ENCODE measurements at regions not wholly inside any gene's neighbourhood (a gene's known extent, or its start where the extent isn't known, plus 50 kb on each side); places are given as distances from the start of the nearest gene placed in this dataset.
"Not testable (repeated sequence)": the region's sequence is repeated elsewhere in the genome, so short reads cannot be mapped to it uniquely, and the experiment has no call there.

- Histone ChIP-seq H3K36me3 (no peaks in the 10 kb centered on the region), H3K4me3 (replicated peaks in 1 of 3) (no peak overlapping the region), H3K27ac (no peak overlapping the region), H3K4me1 (peaks cover 6 to 12% of the 10 kb centered on the region in 2 donors), H3K27me3 (no peaks in the 10 kb centered on the region), H3K9me3 (no peaks in the 10 kb centered on the region)
- intact Hi-C loops (cut with DNase I) = no loop called here
- DNase-seq = no peak
- no peak for TF ChIP-seq POLR2A (IDR thresholded peaks at IDR 0.05)
- TF ChIP-seq, protein P1, sequence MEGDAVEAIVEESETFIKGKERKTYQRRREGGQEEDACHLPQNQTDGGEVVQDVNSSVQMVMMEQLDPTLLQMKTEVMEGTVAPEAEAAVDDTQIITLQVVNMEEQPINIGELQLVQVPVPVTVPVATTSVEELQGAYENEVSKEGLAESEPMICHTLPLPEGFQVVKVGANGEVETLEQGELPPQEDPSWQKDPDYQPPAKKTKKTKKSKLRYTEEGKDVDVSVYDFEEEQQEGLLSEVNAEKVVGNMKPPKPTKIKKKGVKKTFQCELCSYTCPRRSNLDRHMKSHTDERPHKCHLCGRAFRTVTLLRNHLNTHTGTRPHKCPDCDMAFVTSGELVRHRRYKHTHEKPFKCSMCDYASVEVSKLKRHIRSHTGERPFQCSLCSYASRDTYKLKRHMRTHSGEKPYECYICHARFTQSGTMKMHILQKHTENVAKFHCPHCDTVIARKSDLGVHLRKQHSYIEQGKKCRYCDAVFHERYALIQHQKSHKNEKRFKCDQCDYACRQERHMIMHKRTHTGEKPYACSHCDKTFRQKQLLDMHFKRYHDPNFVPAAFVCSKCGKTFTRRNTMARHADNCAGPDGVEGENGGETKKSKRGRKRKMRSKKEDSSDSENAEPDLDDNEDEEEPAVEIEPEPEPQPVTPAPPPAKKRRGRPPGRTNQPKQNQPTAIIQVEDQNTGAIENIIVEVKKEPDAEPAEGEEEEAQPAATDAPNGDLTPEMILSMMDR (IDR thresholded peaks at IDR 0.05) = no peak
Measured at GRCh38 chr6:150694889-150695288, 95.2 kb downstream of the PLEKHG1 start.

DNA sequence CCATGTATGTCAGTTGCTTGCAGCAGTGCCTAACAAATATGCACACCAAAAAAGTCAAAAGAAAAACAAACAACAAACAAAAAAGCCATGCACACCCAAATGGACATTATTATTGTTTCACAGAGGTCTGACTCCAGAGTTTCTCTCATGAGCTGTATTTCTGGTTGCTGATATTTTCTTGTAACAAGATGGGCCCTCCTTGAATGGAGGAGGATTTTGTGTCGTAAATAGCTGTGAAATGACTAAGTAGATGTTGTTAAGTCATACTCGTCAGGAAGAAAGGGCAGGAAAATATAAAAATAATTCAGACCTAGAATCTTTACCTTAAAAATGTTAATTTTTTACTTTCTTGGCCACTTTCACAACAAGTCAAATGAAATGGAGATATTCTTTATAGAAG lies 96.0 kb downstream of the PLEKHG1 start:
- H3K36me3 ChIP-seq = no peaks in the 10 kb centered on the region
- TF ChIP-seq POLR2A (IDR thresholded peaks at IDR 0.05) = no peak
- TF ChIP-seq, protein P1 (IDR thresholded peaks at IDR 0.05) = no peak
- H3K4me1 ChIP-seq = peaks cover 2 to 4% of the 10 kb centered on the region in 2 donors
- no peaks in the 10 kb centered on the region for H3K27me3 ChIP-seq
- no peak overlapping the region for H3K4me3 ChIP-seq (replicated peaks in 1 of 3)
- WGBS, 2 donors = 83 to 92% methylated on average over 2 of the region's 2 CpGs
- H3K27ac ChIP-seq = no peak overlapping the region
- intact Hi-C loops (cut with DNase I) = no loop called here
- no peak for DNase-seq
- no peaks in the 10 kb centered on the region for H3K9me3 ChIP-seq

GRCh38 chr6:150696190-150696589 lies 96.5 kb downstream of the PLEKHG1 start:
- no peaks in the 10 kb centered on the region for H3K27me3 ChIP-seq
- 46 to 70% methylated on average over 8 of the region's 8 CpGs for WGBS, 2 donors
- intact Hi-C loops (cut with DNase I) = no loop called here
- H3K9me3 ChIP-seq = no peaks in the 10 kb centered on the region
- no peaks in the 10 kb centered on the region for H3K4me1 ChIP-seq
- no peak for TF ChIP-seq POLR2A (IDR thresholded peaks at IDR 0.05)
- TF ChIP-seq, protein P1 (IDR thresholded peaks at IDR 0.05) = no peak
- H3K27ac ChIP-seq = no peak overlapping the region
- peak; percentile 34 to 53 for DNase-seq
- H3K36me3 ChIP-seq = no peaks in the 10 kb centered on the region
- no peak overlapping the region for H3K4me3 ChIP-seq (replicated peaks in 1 of 3)

- H3K4me1 ChIP-seq; H3K4me3 ChIP-seq (replicated peaks in 1 of 3); H3K9me3 ChIP-seq; H3K27ac ChIP-seq; H3K27me3 ChIP-seq; H3K36me3 ChIP-seq; intact Hi-C loops (cut with DNase I); DNase-seq: not testable (repeated sequence)
- 91 to 94% methylated on average over 3 of the region's 3 CpGs for WGBS, 2 donors
Measured at GRCh38 chr6:150696918-150697317, 97.2 kb downstream of the PLEKHG1 start.

GRCh38 chr6:150697515-150697914 lies 97.8 kb downstream of the PLEKHG1 start:
- Histone ChIP-seq H3K27ac (no peak overlapping the region), H3K9me3 (no peaks in the 10 kb centered on the region), H3K36me3 (no peaks in the 10 kb centered on the region), H3K27me3 (no peaks in the 10 kb centered on the region), H3K4me1 (no peaks in the 10 kb centered on the region), H3K4me3 (replicated peaks in 1 of 3) (no peak overlapping the region)
- DNase-seq = no peak
- 81 to 90% methylated on average over 2 of the region's 2 CpGs for WGBS, 2 donors
- intact Hi-C loops (cut with DNase I) = no loop called here
- no peak for TF ChIP-seq POLR2A (IDR thresholded peaks at IDR 0.05)
- TF ChIP-seq, protein P1 (IDR thresholded peaks at IDR 0.05) = no peak

DNA sequence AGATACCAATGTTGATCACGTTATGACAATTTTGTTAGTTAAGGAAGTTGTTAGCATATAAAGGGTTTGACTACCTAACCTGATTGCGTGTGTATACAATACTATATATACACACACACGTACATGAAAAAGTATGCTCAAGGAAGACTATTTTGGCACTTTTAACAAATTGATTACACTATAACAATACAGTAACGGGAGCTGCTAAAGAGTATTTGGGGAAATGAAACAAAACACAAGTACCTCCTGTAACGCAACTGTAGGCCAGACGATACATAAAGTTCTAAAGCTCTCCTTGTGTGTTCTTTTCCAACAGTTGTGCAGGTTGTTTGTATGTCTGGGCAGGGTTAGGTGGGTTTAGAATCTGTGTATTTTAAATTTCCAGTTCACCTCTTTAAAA lies 98.7 kb downstream of the PLEKHG1 start:
- H3K4me3 ChIP-seq (replicated peaks in 1 of 3) = no peak overlapping the region
- 78 to 91% methylated on average over 6 of the region's 6 CpGs for WGBS, 2 donors
- intact Hi-C loops (cut with DNase I) = no loop called here
- no peaks in the 10 kb centered on the region for H3K27me3 ChIP-seq
- no peaks in the 10 kb centered on the region for H3K36me3 ChIP-seq
- no peaks in the 10 kb centered on the region for H3K9me3 ChIP-seq
- no peak overlapping the region for H3K27ac ChIP-seq
- no peak for DNase-seq
- TF ChIP-seq, protein P1 (IDR thresholded peaks at IDR 0.05) = no peak
- no peak for TF ChIP-seq POLR2A (IDR thresholded peaks at IDR 0.05)
- peaks cover 0 to 5% of the 10 kb centered on the region in 2 donors for H3K4me1 ChIP-seq
